GM10248 (cell line): ENCODE measurements at regions not wholly inside any gene's neighbourhood (a gene's known extent, or its start where the extent isn't known, plus 50 kb on each side); places are given as distances from the start of the nearest gene placed in this dataset.
A peak's percentile ranks its signal among the peaks of the same experiment; 100 is the strongest.

Experiments used
- CTCF ChIA-PET: fragments of 300-600 bp; sonication (Branson Sonifier 250); formaldehyde crosslinking; extraction: SDS; loops from one replicate; lab custom pipeline; 2021; ENCODE audit warnings: antibody characterized with exemption; lab: Yijun Ruan, JAX
- POLR2A ChIA-PET: fragments of 350-650 bp; sonication (Branson Sonifier 250); formaldehyde crosslinking; extraction: SDS; loops from one replicate; lab custom pipeline; 2020; ENCODE audit warnings: antibody characterized with exemption; lab: Yijun Ruan, JAX
- DNase-seq: peaks from one replicate; pipeline ENCODE4 v3.0.0; 2012; ENCODE audit errors: extremely low spot score
- TF ChIP-seq, protein P1 (sequence below): IDR thresholded peaks from 2 replicates; pipeline ENCODE4 v1.5.1; 2012; ENCODE audit warnings: mild to moderate bottlenecking, low read depth; ENCODE audit errors: extremely low read depth, missing control alignments, control extremely low read depth

DNA sequence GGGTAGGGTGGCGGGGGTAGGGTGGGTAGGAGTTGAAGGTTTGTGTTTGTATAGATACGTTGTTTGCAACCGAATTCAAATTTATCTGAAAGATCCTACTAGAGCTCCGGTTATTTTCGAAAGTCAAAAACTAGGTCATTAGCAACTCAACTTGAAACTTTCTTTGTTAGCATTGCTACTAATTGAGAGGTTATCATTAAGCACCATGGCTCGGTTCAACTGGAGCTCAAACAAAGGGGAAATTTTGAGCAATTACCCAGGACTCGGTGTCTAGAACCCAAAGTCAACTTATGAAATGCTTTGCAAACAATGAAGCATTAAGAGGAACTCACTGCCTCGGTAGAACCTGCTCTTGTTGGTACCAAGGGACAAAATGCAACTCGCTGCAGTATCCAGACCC, 207.7 kb downstream of the BCAT1 start:
- TF ChIP-seq, protein P1, sequence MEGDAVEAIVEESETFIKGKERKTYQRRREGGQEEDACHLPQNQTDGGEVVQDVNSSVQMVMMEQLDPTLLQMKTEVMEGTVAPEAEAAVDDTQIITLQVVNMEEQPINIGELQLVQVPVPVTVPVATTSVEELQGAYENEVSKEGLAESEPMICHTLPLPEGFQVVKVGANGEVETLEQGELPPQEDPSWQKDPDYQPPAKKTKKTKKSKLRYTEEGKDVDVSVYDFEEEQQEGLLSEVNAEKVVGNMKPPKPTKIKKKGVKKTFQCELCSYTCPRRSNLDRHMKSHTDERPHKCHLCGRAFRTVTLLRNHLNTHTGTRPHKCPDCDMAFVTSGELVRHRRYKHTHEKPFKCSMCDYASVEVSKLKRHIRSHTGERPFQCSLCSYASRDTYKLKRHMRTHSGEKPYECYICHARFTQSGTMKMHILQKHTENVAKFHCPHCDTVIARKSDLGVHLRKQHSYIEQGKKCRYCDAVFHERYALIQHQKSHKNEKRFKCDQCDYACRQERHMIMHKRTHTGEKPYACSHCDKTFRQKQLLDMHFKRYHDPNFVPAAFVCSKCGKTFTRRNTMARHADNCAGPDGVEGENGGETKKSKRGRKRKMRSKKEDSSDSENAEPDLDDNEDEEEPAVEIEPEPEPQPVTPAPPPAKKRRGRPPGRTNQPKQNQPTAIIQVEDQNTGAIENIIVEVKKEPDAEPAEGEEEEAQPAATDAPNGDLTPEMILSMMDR, result no peak
- CTCF ChIA-PET, result interaction anchor here (1.0 to 1.4 kb wide), 3 partner anchors 14 to 53 kb away, joined by 3 to 5 read pairs (median 4); no protein-coding TSS in a partner anchor
- POLR2A ChIA-PET, result no interaction called here
- DNase-seq, result peak; percentile 34

DNA sequence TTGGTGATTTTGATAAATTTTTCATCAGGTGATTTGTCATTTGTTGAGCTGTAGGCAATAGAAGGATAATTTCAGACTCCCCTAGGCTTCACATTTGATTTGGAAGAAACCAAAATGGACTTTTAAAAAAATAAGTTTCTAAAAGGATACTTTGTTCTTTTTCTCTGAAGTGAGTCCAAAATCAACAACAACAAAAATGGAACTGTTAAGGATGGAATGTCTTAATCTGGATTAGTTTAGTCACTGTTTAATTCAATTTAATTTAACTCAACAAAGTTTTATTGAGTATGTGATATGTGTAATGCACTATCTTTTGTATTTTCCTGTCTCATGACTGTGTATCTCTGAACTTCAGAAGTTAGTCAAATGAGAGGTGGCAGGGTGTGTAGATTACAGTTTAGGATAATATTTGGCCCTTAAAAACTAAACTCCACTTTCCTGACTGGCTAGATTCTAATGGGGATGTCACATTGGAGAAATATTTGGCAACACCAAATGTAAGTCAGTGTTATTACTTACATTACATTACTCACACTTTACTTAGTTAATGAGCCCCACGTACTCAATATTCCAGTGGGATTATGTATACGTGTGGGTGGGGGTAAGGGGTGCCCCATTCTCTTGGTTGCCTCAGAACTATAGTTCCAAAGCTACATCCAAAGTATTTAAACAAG, 209.7 kb downstream of the BCAT1 start:
- ChIA-PET POLR2A (no interaction called here), CTCF (no interaction called here)
- TF ChIP-seq, protein P1, result no peak
- no peak for DNase-seq

DNA sequence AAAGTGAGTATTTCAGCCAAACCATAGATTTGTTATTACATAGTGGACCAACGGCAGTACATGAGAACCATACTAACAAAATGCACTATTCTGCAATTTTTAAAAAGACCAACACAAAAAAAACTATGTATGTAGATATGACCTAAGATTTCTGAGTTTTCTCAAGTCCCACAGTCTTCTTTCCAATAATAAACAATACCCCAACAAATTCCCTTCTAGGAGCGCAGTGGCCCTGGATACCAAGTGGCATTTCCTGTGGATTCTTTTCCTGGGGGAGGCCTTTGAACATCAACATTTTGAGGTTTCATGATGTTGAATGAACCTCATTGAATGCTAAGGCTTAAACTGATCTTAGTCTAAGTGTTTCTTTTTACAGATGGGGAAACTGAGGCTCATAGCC, 210.5 kb downstream of the BCAT1 start:
- TF ChIP-seq, protein P1, result no peak
- CTCF ChIA-PET, result interaction anchor here (1.3 kb wide), 1 partner anchor 12 kb away, joined by 5 read pairs; no protein-coding TSS in a partner anchor
- POLR2A ChIA-PET, result no interaction called here

DNA sequence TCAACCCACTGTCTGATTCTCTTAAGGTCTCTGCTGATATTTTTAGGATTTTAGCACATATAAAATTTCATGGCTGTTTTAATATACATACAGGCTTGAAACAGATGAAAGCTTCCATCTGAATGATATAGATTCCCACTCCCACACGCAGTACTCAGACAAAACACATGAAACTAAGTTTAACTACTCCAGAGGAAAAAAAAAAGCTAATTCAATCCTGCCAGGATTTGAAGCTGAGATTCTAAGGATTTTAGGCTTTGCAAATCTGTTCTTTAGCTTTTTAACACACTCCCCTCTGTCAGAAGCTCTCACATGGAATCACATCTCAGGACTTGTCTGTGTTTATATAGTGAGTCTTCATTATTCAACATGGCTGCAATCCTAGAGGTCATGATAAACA, 217.3 kb downstream of the BCAT1 start:
- ChIA-PET POLR2A (no interaction called here), CTCF (interaction anchor here (0.6 kb wide), 1 partner anchor 13 kb away, joined by 3 read pairs; no protein-coding TSS in a partner anchor)
- TF ChIP-seq, protein P1, result no peak
- no peak for DNase-seq

More for the DNA sequence above, 210.5 kb downstream of the BCAT1 start:
- DNase-seq, result no peak

DNA sequence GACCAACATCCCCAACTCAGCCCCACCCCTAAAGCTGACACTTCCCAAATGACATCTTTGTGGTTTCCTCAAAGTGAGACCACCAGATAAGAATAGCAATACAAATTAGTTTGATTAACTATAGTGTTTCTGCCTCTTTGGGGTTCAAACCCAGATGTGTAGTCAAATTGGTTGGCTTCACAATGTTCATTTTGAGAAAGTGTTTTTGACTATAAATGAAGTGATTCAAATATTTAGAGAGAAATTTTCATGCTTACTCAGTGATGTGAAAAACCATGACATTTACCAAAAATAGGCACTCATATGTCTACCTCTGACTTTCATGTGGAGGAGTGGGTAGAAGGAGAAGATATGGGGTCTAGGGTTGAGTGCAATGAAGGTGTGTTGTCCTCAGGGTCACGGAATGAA, 218.4 kb downstream of the BCAT1 start:
- CTCF ChIA-PET, result interaction anchor here (1.4 kb wide), 1 partner anchor 21 kb away, joined by 3 read pairs; no protein-coding TSS in a partner anchor
- TF ChIP-seq, protein P1, result no peak
- no peak for DNase-seq
- POLR2A ChIA-PET, result no interaction called here

DNA sequence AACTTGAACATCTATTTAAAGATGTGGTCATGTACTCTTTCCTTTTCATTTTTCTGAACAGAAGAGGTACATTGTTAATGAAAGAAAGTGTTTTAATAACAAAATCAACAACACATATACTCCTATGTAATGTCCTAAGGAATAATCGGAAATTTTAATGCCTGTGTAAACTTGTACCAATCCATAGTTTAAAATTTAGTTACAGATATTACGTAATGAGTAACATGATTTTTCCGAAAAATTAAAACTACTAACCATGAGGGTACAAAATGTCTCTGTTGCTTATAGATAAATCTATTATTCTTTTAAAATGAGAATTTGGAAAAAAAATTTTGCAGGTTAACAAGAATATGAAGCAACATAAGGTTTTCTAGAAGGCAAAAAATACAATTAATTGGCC, 220.1 kb downstream of the BCAT1 start:
- POLR2A ChIA-PET, result no interaction called here
- no peak for DNase-seq
- CTCF ChIA-PET, result no interaction called here
- TF ChIP-seq, protein P1, result no peak

DNA sequence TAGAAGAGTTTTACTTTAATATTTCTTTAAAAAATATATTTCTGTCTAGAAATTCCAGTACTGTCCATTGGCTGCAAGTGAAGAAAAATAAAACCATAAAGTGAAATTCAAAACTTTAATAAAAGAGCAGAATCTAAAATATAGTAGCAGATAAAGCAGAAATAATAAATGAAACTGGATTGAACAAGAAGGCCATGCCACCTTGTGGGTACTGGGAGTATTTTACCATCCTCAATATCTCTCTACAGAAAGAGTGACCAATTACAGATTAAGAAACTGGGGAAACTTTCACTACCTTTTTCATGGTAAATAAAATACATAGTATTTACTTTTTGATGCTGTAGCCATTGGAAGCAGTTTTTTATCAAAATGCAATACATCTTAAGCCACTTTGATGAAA, 220.5 kb downstream of the BCAT1 start:
- POLR2A ChIA-PET, result no interaction called here
- TF ChIP-seq, protein P1, result peak; percentile 24
- peak; percentile 28 for DNase-seq
- CTCF ChIA-PET, result no interaction called here
